ENCODE measurements at regions not wholly inside any gene's neighbourhood (a gene's known extent, or its start where the extent isn't known, plus 50 kb on each side); places are given as distances from the start of the nearest gene placed in this dataset.

DNA sequence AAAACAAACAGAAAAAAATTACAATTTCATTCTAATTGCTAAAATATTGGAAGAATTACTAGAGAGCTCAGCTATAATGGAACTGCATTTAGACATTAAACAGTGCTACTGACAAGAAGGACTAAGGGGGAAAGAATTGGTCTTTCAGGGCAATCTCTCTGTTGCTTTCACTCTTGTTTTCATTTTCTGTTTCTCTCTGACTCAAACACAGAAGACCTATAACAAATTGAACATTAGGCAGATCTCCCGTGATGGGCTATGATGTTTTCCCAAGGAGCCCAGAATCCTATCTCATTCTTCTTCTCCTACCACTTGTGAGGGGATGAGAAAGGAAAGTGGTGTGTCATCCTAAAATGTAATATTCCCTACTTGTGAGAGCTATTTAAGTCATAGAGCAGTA lies 358.0 kb upstream of the TGFBR2 start:
- POLR2A ChIA-PET, result no interaction called here
- Mint-ChIP-seq H3K27ac (no peak overlapping the region), H3K36me3 (ENCODE audit: low read depth) (no peaks in the 10 kb centered on the region), H3K4me3 (no peak overlapping the region), H3K27me3 (peaks cover 5% of the 10 kb centered on the region), H3K4me1 (peaks cover 6% of the 10 kb centered on the region), H3K9me3 (ENCODE audit: low read depth) (peaks cover 1% of the 10 kb centered on the region)
- intact Hi-C loops (cut with DNase I, micrococcal nuclease), result no loop called here
- ATAC-seq (peak; percentile 80), DNase-seq (no peak)
- CTCF ChIA-PET, result no interaction called here

DNA sequence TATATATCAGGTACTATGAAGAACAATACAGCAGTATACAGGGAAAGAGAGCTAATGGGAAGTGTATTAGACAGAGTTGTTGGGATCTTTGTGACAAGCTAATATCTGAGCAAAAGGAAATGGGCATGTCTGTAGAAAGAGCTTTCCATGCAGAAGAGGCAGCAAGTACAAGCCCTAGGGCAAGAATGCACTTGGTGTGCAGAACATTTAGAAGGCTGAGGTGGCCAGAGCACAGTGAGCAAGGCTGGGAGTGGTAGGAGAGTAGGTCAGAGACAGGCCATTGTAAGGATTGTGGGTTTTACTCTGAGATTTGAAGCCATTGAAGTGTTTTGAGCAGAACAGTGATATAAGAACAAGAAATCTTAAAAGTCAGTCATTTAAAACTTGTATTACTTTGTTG lies 353.9 kb upstream of the TGFBR2 start:
- no peaks in the 10 kb centered on the region for H3K36me3 Mint-ChIP-seq (ENCODE audit: low read depth)
- peaks cover 1% of the 10 kb centered on the region for H3K9me3 Mint-ChIP-seq (ENCODE audit: low read depth)
- CTCF ChIA-PET, result interaction anchor here (0.8 kb wide), 1 partner anchor 108 kb away, joined by 5 read pairs; no protein-coding TSS in a partner anchor
- peaks cover 6% of the 10 kb centered on the region for H3K4me1 Mint-ChIP-seq
- no peaks in the 10 kb centered on the region for H3K27me3 Mint-ChIP-seq
- intact Hi-C loops (cut with DNase I, micrococcal nuclease), result no loop called here
- DNase-seq (no peak), ATAC-seq (no peak)
- H3K4me3 Mint-ChIP-seq, result no peak overlapping the region
- POLR2A ChIA-PET, result no interaction called here
- no peak overlapping the region for H3K27ac Mint-ChIP-seq

DNA sequence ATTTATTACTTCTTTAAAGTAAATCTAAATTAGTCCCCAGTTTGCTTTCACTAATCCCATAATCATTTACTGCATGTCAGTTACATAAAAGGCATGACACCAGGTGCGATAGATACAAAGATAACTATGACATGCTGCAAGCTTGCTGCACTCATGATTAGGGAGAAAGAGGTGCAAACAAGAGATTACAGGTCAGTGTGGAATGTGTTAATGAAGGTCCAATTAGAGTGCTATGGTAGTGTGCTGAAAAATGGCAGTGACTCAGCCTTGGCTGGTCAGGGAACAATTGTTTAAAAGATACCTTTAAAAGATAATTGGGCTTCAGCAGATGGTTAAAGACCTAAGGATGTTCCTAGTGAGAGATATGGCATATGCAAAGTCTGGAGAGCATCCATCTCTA lies 352.6 kb upstream of the TGFBR2 start:
- Mint-ChIP-seq H3K27me3 (no peaks in the 10 kb centered on the region), H3K36me3 (ENCODE audit: low read depth) (no peaks in the 10 kb centered on the region), H3K4me1 (no peaks in the 10 kb centered on the region), H3K4me3 (no peak overlapping the region), H3K9me3 (ENCODE audit: low read depth) (peaks cover 1% of the 10 kb centered on the region), H3K27ac (no peak overlapping the region)
- no peak for ATAC-seq
- CTCF ChIA-PET, result interaction anchor here (0.6 kb wide), 1 partner anchor 131 kb away, joined by 3 read pairs; no protein-coding TSS in a partner anchor
- POLR2A ChIA-PET, result no interaction called here
- no peak for DNase-seq
- intact Hi-C loops (cut with DNase I, micrococcal nuclease), result no loop called here

DNA sequence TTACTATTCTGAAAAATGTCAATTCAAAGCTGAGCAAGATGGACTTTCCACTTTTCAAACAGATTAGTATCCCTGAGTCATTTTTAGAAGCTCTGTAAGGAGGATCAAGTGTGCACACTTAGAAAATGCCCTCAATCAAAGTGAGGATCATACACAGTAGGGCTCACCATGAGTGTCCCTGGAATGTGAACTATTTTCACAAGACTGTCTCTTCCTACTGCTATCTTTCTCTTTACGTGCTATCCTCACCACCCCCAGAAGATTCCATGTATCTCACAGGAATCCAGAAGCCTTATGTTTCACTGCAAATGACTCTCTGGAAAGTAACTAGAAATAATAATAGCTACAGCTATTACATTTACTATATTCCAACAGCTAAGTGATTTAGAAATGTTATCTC lies 349.9 kb upstream of the TGFBR2 start:
- intact Hi-C loops (cut with DNase I, micrococcal nuclease), result no loop called here
- DNase-seq, result no peak
- H3K4me3 Mint-ChIP-seq, result no peak overlapping the region
- H3K4me1 Mint-ChIP-seq, result no peaks in the 10 kb centered on the region
- ATAC-seq, result no peak
- peaks cover 1% of the 10 kb centered on the region for H3K9me3 Mint-ChIP-seq (ENCODE audit: low read depth)
- H3K27ac Mint-ChIP-seq, result no peak overlapping the region
- CTCF ChIA-PET, result interaction anchor here (1.1 to 1.3 kb wide), 2 partner anchors 9 to 31 kb away, joined by 3 to 4 read pairs; no protein-coding TSS in a partner anchor
- no peaks in the 10 kb centered on the region for H3K36me3 Mint-ChIP-seq (ENCODE audit: low read depth)
- no peaks in the 10 kb centered on the region for H3K27me3 Mint-ChIP-seq
- POLR2A ChIA-PET, result no interaction called here

DNA sequence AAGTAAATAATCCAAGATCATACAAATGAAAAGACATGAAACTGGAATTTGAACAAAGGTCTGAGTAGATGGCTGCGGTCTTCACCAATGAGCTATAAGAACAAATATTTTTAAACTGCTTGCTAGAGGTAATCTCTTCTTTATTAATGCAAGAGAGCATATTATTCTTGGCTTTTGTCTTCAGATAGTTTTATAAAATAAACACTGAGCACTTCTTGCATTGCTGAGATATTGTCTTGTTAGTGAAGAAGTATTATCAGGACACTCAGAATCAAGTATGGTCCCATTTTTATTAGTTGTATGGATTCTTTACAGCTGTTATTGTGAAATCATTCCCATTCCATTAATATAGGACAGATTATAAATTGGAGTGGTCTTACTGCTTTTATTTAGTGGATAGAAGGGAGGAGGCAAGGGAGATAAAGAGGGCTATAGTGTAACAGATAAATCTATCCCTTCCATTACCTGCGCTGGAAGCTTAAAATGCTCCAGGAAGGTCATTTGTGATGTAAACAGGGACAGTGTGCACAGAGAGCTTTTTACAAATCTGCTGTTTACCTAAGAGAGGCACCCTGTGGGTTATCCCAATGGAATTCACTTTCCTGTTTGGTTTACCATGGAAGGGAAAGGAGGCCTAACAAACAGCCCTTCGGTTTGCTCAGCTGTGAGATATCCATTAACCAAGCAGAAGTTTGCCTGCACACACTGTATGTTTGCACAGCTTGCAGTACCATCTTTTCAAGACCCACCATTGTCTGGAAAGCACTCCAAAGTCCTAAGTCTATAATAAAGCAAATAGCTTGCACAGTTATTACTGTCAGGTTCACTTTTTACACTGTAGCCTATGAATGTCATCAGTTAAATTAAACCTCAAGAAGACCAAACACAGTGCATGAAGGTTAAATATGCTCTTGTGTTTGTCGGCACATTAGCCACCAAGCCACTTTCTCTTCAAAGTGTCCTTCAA lies 347.7 kb upstream of the TGFBR2 start:
- Mint-ChIP-seq H3K27me3 (no peaks in the 10 kb centered on the region), H3K9me3 (ENCODE audit: low read depth) (no peaks in the 10 kb centered on the region), H3K4me3 (no peak overlapping the region), H3K36me3 (ENCODE audit: low read depth) (no peaks in the 10 kb centered on the region), H3K4me1 (peaks cover 12% of the 10 kb centered on the region), H3K27ac (no peak overlapping the region)
- intact Hi-C loops (cut with DNase I, micrococcal nuclease), result no loop called here
- ChIA-PET CTCF (no interaction called here), POLR2A (no interaction called here)
- DNase-seq (no peak), ATAC-seq (no peak)

DNA sequence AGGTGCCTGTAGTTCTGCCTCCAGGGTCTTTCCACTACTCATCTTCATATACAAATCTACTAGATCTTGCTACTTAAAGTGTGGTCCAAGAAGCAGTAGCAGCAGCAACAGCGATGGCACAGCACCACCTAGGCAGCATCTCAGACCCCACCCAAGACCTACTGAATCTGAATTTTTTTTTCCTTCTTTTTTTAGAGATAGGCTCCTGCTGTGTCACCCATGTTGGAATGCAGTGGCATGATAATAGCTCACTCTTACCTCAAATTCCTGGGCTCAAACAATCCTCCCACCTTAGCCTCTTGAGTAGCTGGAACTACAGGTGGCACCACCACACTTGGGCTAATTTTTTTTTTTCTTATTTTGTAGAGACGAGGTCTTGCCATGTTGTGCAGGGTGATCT lies 346.7 kb upstream of the TGFBR2 start:
- intact Hi-C loops (cut with DNase I, micrococcal nuclease), result no loop called here
- Mint-ChIP-seq H3K9me3 (ENCODE audit: low read depth) (peaks cover 5% of the 10 kb centered on the region), H3K4me1 (peaks cover 18% of the 10 kb centered on the region), H3K27me3 (no peaks in the 10 kb centered on the region), H3K4me3 (no peak overlapping the region), H3K36me3 (ENCODE audit: low read depth) (peaks cover 2% of the 10 kb centered on the region), H3K27ac (no peak overlapping the region)
- ATAC-seq (no peak), DNase-seq (no peak)
- CTCF ChIA-PET, result interaction anchor here (0.6 kb wide), 2 partner anchors 109 to 379 kb away, joined by 3 to 4 read pairs; no protein-coding TSS in a partner anchor
- POLR2A ChIA-PET, result no interaction called here

DNA sequence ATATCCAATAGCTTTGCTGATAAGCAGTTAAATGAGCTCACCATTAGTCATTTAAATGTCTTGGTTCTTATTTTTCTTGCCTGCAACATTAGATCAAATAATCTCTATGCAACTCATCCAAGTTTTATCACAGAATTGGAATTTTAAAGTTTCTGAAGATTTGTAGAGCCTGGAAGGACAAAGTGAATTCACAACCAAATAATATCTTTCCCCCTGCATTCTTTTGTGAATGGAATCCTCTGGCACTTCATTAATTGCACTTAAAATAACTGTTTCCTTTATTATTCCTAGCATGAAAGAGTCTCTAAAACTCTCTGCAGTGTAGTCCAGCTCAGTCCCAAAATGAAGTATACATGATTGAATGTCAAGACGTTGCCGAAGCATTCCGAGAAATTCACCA lies 345.6 kb upstream of the TGFBR2 start:
- ATAC-seq (no peak), DNase-seq (no peak)
- Mint-ChIP-seq H3K4me1 (peaks cover 18% of the 10 kb centered on the region), H3K9me3 (ENCODE audit: low read depth) (peaks cover 12% of the 10 kb centered on the region), H3K27ac (no peak overlapping the region), H3K27me3 (no peaks in the 10 kb centered on the region), H3K4me3 (no peak overlapping the region), H3K36me3 (ENCODE audit: low read depth) (peaks cover 5% of the 10 kb centered on the region)
- POLR2A ChIA-PET, result interaction anchor here (0.6 kb wide), 1 partner anchor 35 kb away, joined by 3 read pairs; no protein-coding TSS in a partner anchor
- intact Hi-C loops (cut with DNase I, micrococcal nuclease), result no loop called here
- CTCF ChIA-PET, result interaction anchor here (0.7 to 1.5 kb wide), 2 partner anchors 10 to 16 kb away, joined by 3 to 4 read pairs; no protein-coding TSS in a partner anchor

DNA sequence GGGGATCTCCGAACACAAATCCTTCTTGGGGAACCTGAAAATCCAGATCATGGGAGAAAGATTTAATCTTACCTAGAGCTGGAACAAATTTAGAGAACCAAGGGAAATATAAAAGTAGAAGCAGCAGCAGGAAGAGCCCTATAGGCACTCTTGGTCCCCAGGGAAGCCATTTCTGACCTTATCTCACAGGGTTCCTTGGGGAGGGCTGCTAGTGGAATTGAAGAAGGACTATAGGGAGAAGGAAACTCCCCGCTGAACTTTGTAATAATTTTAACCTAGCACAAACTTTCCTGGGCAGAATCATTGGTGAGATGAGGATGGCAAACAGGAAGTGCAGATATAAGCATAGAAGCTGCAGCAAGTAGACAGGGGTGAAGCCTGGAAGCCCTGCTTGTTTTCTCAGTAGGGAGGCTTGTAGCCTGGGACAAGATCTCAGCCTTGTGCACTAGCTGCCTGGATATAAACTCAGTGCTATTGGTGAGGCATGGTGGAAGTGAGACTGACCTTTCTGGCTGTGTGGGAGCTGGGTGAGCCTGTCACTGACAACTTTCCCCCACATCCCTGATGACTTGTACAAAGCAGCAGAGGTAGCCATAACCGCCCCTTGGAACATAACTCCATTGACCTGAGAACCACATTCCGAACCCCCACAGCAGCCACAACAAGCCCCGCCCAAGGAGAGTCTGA lies 343.0 kb upstream of the TGFBR2 start:
- peak overlapping the region; percentile 51 for H3K27ac Mint-ChIP-seq
- ChIA-PET CTCF (interaction anchor here (0.6 to 1.6 kb wide), 5 partner anchors 9 to 326 kb away, joined by 3 to 5 read pairs (median 3); no protein-coding TSS in a partner anchor), POLR2A (no interaction called here)
- peaks cover 5% of the 10 kb centered on the region for H3K36me3 Mint-ChIP-seq (ENCODE audit: low read depth)
- H3K9me3 Mint-ChIP-seq (ENCODE audit: low read depth), result peaks cover 12% of the 10 kb centered on the region
- no peak overlapping the region for H3K4me3 Mint-ChIP-seq
- H3K27me3 Mint-ChIP-seq, result no peaks in the 10 kb centered on the region
- ATAC-seq (peak; percentile 16), DNase-seq (no peak)
- intact Hi-C loops (cut with DNase I, micrococcal nuclease), result no loop called here
- peaks cover 18% of the 10 kb centered on the region for H3K4me1 Mint-ChIP-seq

DNA sequence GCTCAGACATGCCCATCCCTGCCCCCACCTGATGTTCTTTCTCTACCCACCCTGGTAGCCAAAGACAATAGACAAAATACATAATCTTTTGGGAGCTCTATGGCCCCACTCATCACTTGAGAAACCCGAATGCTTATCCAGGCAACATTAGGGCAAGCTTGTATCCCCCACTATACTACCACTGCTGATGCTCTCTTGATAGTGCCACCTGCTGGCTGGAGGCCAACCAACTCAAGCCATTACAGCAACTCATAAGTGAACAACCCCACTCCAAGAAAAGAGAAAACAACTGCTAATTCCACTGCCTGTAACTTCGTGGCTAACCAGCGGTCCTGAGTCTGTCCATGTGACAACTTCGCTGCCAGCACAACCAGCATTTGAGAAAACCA lies 342.5 kb upstream of the TGFBR2 start:
- ChIA-PET POLR2A (no interaction called here), CTCF (interaction anchor here (0.6 to 1.6 kb wide), 5 partner anchors 9 to 60 kb away, joined by 3 to 5 read pairs (median 3); no protein-coding TSS in a partner anchor)
- Mint-ChIP-seq H3K4me1 (peaks cover 18% of the 10 kb centered on the region), H3K9me3 (ENCODE audit: low read depth) (peaks cover 12% of the 10 kb centered on the region), H3K4me3 (no peak overlapping the region), H3K27me3 (no peaks in the 10 kb centered on the region), H3K36me3 (ENCODE audit: low read depth) (peaks cover 5% of the 10 kb centered on the region), H3K27ac (peak overlapping the region; percentile 51)
- ATAC-seq (no peak), DNase-seq (peak; percentile 31)
- intact Hi-C loops (cut with DNase I, micrococcal nuclease), result no loop called here

DNA sequence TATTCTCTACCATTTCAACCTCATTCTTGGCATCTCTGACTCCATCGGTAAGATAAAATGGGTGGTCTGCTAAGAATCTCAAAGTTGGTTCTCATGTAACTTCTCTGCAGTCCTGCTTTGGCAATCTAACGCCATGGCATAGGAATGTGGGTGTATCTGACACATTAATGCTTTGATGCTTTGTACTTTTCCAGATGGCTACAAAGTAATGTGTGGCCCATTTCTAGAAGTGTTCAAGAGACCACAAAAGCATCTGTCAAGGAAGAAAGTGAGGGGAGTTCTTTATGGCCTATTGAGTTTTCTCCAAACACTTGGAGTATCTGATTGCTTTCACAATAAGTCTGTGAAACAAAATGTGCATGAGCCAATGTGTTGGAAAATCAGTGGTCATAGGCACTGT lies 339.9 kb upstream of the TGFBR2 start:
- ChIA-PET POLR2A (no interaction called here), CTCF (no interaction called here)
- DNase-seq (no peak), ATAC-seq (no peak)
- Mint-ChIP-seq H3K9me3 (ENCODE audit: low read depth) (peaks cover 12% of the 10 kb centered on the region), H3K4me3 (no peak overlapping the region), H3K27ac (no peak overlapping the region), H3K27me3 (no peaks in the 10 kb centered on the region), H3K4me1 (peaks cover 18% of the 10 kb centered on the region), H3K36me3 (ENCODE audit: low read depth) (peaks cover 5% of the 10 kb centered on the region)
- intact Hi-C loops (cut with DNase I, micrococcal nuclease), result no loop called here

DNA sequence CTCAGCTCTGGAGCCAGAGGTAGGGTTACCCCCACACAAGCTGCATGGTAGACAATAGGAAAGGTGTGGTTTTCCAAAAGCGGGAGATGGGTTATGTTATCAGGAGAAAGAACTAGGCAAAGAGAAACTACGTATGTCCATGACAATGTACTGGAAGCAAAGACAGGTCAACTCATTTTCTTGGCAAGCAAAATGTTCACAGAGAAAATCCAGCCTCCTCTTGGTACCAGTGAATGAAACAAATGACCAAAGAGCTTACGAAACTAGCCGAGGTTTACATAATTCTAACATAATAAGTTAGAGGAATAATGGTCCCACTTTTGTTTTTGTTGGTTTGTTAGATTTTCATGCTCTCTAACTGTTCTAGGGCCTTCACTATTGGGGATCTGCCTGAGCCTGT lies 338.1 kb upstream of the TGFBR2 start:
- peaks cover 12% of the 10 kb centered on the region for H3K9me3 Mint-ChIP-seq (ENCODE audit: low read depth)
- H3K4me3 Mint-ChIP-seq, result no peak overlapping the region
- H3K27ac Mint-ChIP-seq, result no peak overlapping the region
- DNase-seq (no peak), ATAC-seq (no peak)
- H3K27me3 Mint-ChIP-seq, result no peaks in the 10 kb centered on the region
- ChIA-PET POLR2A (no interaction called here), CTCF (interaction anchor here (0.6 kb wide), 1 partner anchor 19 kb away, joined by 4 read pairs; no protein-coding TSS in a partner anchor)
- peaks cover 5% of the 10 kb centered on the region for H3K36me3 Mint-ChIP-seq (ENCODE audit: low read depth)
- H3K4me1 Mint-ChIP-seq, result peaks cover 10% of the 10 kb centered on the region
- intact Hi-C loops (cut with DNase I, micrococcal nuclease), result no loop called here

All from activated CD4-positive, alpha-beta T cell treated with anti-CD3 and anti-CD28 coated beads for 36 hours (primary cell).